ENCODE measurements at regions not wholly inside any gene's neighbourhood (a gene's known extent, or its start where the extent isn't known, plus 50 kb on each side); places are given as distances from the start of the nearest gene placed in this dataset.

DNA sequence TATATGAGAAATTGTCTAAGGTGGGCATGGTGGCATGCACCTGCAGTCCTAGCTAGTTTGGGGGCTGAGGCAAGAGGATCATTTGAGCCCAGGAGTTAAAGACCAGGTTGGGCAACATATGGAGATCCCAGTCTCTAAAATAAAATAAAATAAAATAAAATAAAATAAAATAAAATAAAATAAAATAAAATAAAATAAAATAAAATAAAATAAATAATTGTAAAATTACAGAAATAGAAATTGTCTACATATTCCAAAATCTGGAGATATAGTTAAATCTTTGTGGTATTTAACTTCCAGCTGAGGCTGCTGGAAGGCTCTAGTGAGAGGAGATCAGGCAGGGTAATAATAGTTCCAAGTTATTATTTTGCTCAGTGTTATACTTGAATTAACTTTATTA lies 1432.1 kb upstream of the CDH2 start:
- CTCF ChIA-PET = no interaction called here
- Histone ChIP-seq H3K27me3 (replicated peaks in 1 of 4; ENCODE audit: control extremely low read depth in 1 of 4, control insufficient read depth in 3 of 4, insufficient read depth in 4 of 4, low read length in 3 of 4) (no peaks in the 10 kb centered on the region), H2AFZ (ENCODE audit: insufficient read depth, low read depth, low read length, poor library complexity, severe bottlenecking) (no peak overlapping the region), H3K9me3 (ENCODE audit: control extremely low read depth in 1 of 3, control insufficient read depth in 2 of 3, insufficient read depth in 1 of 3, low read length in 2 of 3) (peaks cover 0 to 7% (median 2%) of the 10 kb centered on the region in 3 donors), H3K4me2 (replicated peaks; ENCODE audit: low read depth, low read length, poor library complexity, severe bottlenecking) (no peak overlapping the region), H3K79me2 (ENCODE audit: control insufficient read depth, insufficient read depth, low read length) (no peaks in the 10 kb centered on the region), H3K27ac (ENCODE audit: low read length in 2 of 2) (no peak overlapping the region), H3K4me3 (ENCODE audit: control extremely low read depth in 1 of 5, extremely low read depth in 1 of 5, insufficient read depth in 1 of 5, low read depth in 2 of 5, low read length in 4 of 5) (no peak overlapping the region), H3K36me3 (replicated peaks in 1 of 2; ENCODE audit: control extremely low read depth in 1 of 2, control insufficient read depth in 1 of 2, extremely low read depth in 1 of 2, insufficient read depth in 2 of 2, low read length in 1 of 2) (no peaks in the 10 kb centered on the region), H4K20me1 (ENCODE audit: control insufficient read depth, insufficient read depth, low read length, poor library complexity, severe bottlenecking) (no peaks in the 10 kb centered on the region), H3K4me1 (ENCODE audit: control insufficient read depth in 2 of 2, insufficient read depth in 2 of 2, low read length in 2 of 2) (no peaks in the 10 kb centered on the region), H3K9ac (ENCODE audit: low read length) (no peak overlapping the region)
- Mint-ChIP-seq H3K9me3 (ENCODE audit: insufficient read depth) (peaks cover 13% of the 10 kb centered on the region), H3K4me3 (no peak overlapping the region), H3K27ac (no peak overlapping the region), H3K4me1 (no peaks in the 10 kb centered on the region), H3K27me3 (no peaks in the 10 kb centered on the region)
- no peak for TF ChIP-seq CTCF (IDR thresholded peaks at IDR 0.05)
- no peak for TF ChIP-seq EZH2 (IDR thresholded peaks at IDR 0.05; ENCODE audit: borderline replicate concordance, insufficient read depth, low read depth, low read length, poor library complexity, severe bottlenecking)
- ATAC-seq (ENCODE audit: low read depth) = no peak
- intact Hi-C loops (cut with micrococcal nuclease) = no loop called here
- POLR2A ChIA-PET = no interaction called here
- DNase-seq = no peak

GRCh38 chr18:29605365-29605764 lies 1428.4 kb upstream of the CDH2 start:
- no peaks in the 10 kb centered on the region for H3K36me3 ChIP-seq (replicated peaks in 1 of 2; ENCODE audit: control extremely low read depth in 1 of 2, control insufficient read depth in 1 of 2, extremely low read depth in 1 of 2, insufficient read depth in 2 of 2, low read length in 1 of 2)
- no peaks in the 10 kb centered on the region for H3K27me3 ChIP-seq (replicated peaks in 1 of 4; ENCODE audit: control extremely low read depth in 1 of 4, control insufficient read depth in 3 of 4, insufficient read depth in 4 of 4, low read length in 3 of 4)
- Mint-ChIP-seq H3K27ac (no peak overlapping the region), H3K4me3 (no peak overlapping the region), H3K9me3 (ENCODE audit: insufficient read depth) (peaks cover 12% of the 10 kb centered on the region), H3K27me3 (no peaks in the 10 kb centered on the region), H3K4me1 (no peaks in the 10 kb centered on the region)
- no peaks in the 10 kb centered on the region for H3K4me1 ChIP-seq (ENCODE audit: control insufficient read depth in 2 of 2, insufficient read depth in 2 of 2, low read length in 2 of 2)
- H3K79me2 ChIP-seq (ENCODE audit: control insufficient read depth, insufficient read depth, low read length) = no peaks in the 10 kb centered on the region
- peaks cover 0 to 7% (median 2%) of the 10 kb centered on the region in 3 donors for H3K9me3 ChIP-seq (ENCODE audit: control extremely low read depth in 1 of 3, control insufficient read depth in 2 of 3, insufficient read depth in 1 of 3, low read length in 2 of 3)
- TF ChIP-seq CTCF (IDR thresholded peaks at IDR 0.05) (no peak), EZH2 (IDR thresholded peaks at IDR 0.05; ENCODE audit: borderline replicate concordance, insufficient read depth, low read depth, low read length, poor library complexity, severe bottlenecking) (no peak)
- POLR2A ChIA-PET = no interaction called here
- no peak overlapping the region for H3K27ac ChIP-seq (ENCODE audit: low read length in 2 of 2)
- no peak overlapping the region for H2AFZ ChIP-seq (ENCODE audit: insufficient read depth, low read depth, low read length, poor library complexity, severe bottlenecking)
- DNase-seq (no peak), ATAC-seq (ENCODE audit: low read depth) (no peak)
- CTCF ChIA-PET = no interaction called here
- H3K9ac ChIP-seq (ENCODE audit: low read length) = no peak overlapping the region
- H3K4me2 ChIP-seq (replicated peaks; ENCODE audit: low read depth, low read length, poor library complexity, severe bottlenecking) = no peak overlapping the region
- intact Hi-C loops (cut with micrococcal nuclease) = no loop called here
- 71% methylated on average over 1 of the region's 1 CpG for WGBS (ENCODE audit: insufficient coverage)
- H3K4me3 ChIP-seq (ENCODE audit: control extremely low read depth in 1 of 5, extremely low read depth in 1 of 5, insufficient read depth in 1 of 5, low read depth in 2 of 5, low read length in 4 of 5) = no peak overlapping the region
- H4K20me1 ChIP-seq (ENCODE audit: control insufficient read depth, insufficient read depth, low read length, poor library complexity, severe bottlenecking) = no peaks in the 10 kb centered on the region

Data from B cell (primary cell).